Heart left ventricle (tissue), 16 donors: ENCODE measurements at regions not wholly inside any gene's neighbourhood (a gene's known extent, or its start where the extent isn't known, plus 50 kb on each side); places are given as distances from the start of the nearest gene placed in this dataset.

Experiments used
- ATAC-seq, 4 donors: fragments of 200-7000 bp; cut with Tn5 transposase; one replicate each; pipeline ENCODE4 v1.9.1; 2020 to 2022; ENCODE audit warnings: moderate library complexity in 4 of 4, mild to moderate bottlenecking in 3 of 4, moderate number of reproducible peaks in 1 of 4
- DNase-seq, 5 donors: peaks; one replicate each; pipeline ENCODE4 v3.0.0-alpha.2; 2020
- H3K27ac ChIP-seq, 12 donors: fragments of 200-600 bp; sonication (generic) in 4 of 12; one replicate each; pipeline versions ENCODE4 v1.5.0 to v1.8.0; 2016 to 2022; ENCODE audit warnings: mild to moderate bottlenecking in 2 of 12
- H3K27me3 ChIP-seq, 9 donors: fragments of 200-600 bp; sonication (generic) in 2 of 9; one replicate each; pipeline versions ENCODE4 v1.5.1 to v1.8.0; 2016 to 2022; ENCODE audit warnings: mild to moderate bottlenecking in 3 of 9
- H3K36me3 ChIP-seq, 9 donors: fragments of 200-600 bp; sonication (generic) in 2 of 9; one replicate each; pipeline versions ENCODE4 v1.5.0 to v1.8.0; 2018 to 2022; ENCODE audit warnings: mild to moderate bottlenecking in 2 of 9
- H3K4me1 ChIP-seq, 12 donors: fragments of 200-600 bp; sonication (generic) in 4 of 12; one replicate each; pipeline versions ENCODE4 v1.5.0 to v1.8.0; 2016 to 2022; ENCODE audit warnings: mild to moderate bottlenecking in 3 of 12
- H3K4me3 ChIP-seq, 12 donors: fragments of 200-600 bp; sonication (generic) in 4 of 12; one replicate each; pipeline versions ENCODE4 v1.5.0 to v1.8.0; 2017 to 2022; ENCODE audit warnings: mild to moderate bottlenecking in 9 of 12, moderate library complexity in 4 of 12
- H3K9me3 ChIP-seq, 12 donors: fragments of 200-600 bp; sonication (generic) in 4 of 12; one replicate each; pipeline versions ENCODE4 v1.5.0 to v1.8.0; 2016 to 2022; ENCODE audit warnings: mild to moderate bottlenecking in 1 of 12
- POLR2A ChIP-seq, 2 donors: fragments of 450-650 bp; IDR thresholded peaks; one replicate each; pipeline ENCODE4 v1.6.1; 2017; ENCODE audit warnings: antibody characterized with exemption in 2 of 2, mild to moderate bottlenecking in 2 of 2, moderate library complexity in 2 of 2
- WGBS, 4 donors: extraction: QIAGEN DNeasy Blood & Tissue Kit in 2 of 4; methylation state at CpG; one replicate each; pipeline versions ENCODE4 v1.1.5 to v1.1.7; 2013 to 2018; 5-methylcytosine and 5-hydroxymethylcytosine counted together
- intact Hi-C, 10 donors: fragments of 100-400 bp; cut with DNase I; formaldehyde crosslinking; loops; one replicate each; pipeline versions ENCODE4 v1.11.1 to v1.14.2; 2022
- TF ChIP-seq, protein P1 (sequence below), 12 donors: fragments of 200-600 bp; sonication (generic) in 4 of 12; IDR thresholded peaks; one replicate each; pipeline versions ENCODE4 v1.5.0 to v1.8.0; 2018 to 2022; ENCODE audit warnings: antibody characterized with exemption in 12 of 12, mild to moderate bottlenecking in 5 of 12
- donor health status: ischemic (EF 13 %, LVEDD 7.1; RV severe dilation, severe dysfunction).
- donor health status: healthy with polysubstance abuse.
- donor health status: DM: no; HTN: yes; CAD: no.
- donor health status: DM: no; HTN: no; CAD: no.
- donor health status: ischemic (EF 25% LVEDD 6.9; RV normal size, moderate dysfunction).
- donor health status: ischemic (EF 25% LVEDD 5.7; RV mildly dilated, moderate dysfunction).
- donor health status: healthy.
- donor health status: DM: yes; HTN: yes; CAD: no.
- donor health status: ischemic (EF 35%, LVEDD 5.7; RV mildly dilated, moderate dysfunction).
- donor health status: nonischemic (EF 11% LVEDD 7.7; RV severe dilation, severe dysfunction).
- donor health status: DM: yes; HTN: yes; CAD: no.
- donor health status: PGD.
- donor health status: ischemic (EF 29% LVEDD 5.4; RV normal size, mild dysfunction).
- donor health status: nonischemic (EF 23%, LVEDD 6.1; RV moderate dilation, normal function).

DNA sequence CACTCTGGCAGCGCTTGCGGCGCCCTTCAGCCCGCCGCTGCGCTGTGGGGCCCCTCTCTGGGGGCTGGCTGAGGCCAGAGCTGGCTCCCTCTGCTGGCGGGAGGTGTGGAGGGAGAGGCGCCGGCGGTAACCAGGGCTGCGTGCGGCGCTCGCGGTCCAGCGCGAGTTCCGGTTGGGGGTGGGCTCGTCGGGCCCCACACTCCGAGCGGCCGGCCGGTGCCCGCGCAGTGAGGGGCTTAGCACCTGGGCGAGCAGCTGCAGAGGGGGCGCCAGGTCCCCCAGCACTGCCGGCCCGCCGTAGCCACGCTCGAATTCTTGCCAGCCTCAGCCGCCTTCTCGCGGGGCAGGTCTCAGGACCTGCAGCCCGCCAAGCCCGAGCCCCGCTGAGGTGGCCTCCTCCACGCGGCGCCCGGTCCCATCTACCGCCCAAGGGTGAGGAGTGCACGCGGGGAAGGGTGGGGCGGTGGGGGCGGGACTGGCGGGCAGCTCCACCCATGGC lies 879.0 kb upstream of the SLITRK5 start:
- H3K36me3 ChIP-seq, result no peaks in the 10 kb centered on the region
- DNase-seq (no peak), ATAC-seq (no peak)
- peaks cover 0 to 25% (median 0%) of the 10 kb centered on the region in 12 donors for H3K9me3 ChIP-seq
- no peak overlapping the region for H3K27ac ChIP-seq
- 86 to 91% (median 90%) methylated on average over 14 to 49 of the region's 49 CpGs for WGBS, 4 donors
- H3K4me1 ChIP-seq, result no peaks in the 10 kb centered on the region
- H3K27me3 ChIP-seq, result no peaks in the 10 kb centered on the region
- intact Hi-C loops, result no loop called here
- TF ChIP-seq, protein P1, sequence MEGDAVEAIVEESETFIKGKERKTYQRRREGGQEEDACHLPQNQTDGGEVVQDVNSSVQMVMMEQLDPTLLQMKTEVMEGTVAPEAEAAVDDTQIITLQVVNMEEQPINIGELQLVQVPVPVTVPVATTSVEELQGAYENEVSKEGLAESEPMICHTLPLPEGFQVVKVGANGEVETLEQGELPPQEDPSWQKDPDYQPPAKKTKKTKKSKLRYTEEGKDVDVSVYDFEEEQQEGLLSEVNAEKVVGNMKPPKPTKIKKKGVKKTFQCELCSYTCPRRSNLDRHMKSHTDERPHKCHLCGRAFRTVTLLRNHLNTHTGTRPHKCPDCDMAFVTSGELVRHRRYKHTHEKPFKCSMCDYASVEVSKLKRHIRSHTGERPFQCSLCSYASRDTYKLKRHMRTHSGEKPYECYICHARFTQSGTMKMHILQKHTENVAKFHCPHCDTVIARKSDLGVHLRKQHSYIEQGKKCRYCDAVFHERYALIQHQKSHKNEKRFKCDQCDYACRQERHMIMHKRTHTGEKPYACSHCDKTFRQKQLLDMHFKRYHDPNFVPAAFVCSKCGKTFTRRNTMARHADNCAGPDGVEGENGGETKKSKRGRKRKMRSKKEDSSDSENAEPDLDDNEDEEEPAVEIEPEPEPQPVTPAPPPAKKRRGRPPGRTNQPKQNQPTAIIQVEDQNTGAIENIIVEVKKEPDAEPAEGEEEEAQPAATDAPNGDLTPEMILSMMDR (IDR thresholded peaks at IDR 0.05), result no peak
- no peak for TF ChIP-seq POLR2A (IDR thresholded peaks at IDR 0.05)
- no peak overlapping the region for H3K4me3 ChIP-seq

DNA sequence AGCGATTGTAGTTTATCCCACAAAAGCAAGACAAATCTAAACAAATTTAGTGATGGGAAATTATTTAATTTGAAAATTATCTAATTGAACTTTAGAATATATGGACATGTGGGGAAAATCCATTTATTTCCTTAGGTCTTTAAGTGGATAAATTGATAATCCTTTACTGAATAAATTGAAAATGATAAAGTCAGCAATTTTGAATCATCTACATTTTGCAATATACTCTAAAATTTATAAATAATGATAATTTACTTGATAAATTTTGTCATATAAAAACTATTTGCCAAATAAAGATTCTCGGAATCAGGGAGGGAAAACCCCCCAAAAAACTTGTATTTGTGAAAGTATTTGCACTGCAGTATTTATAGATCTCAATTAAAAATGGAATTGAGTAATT lies 875.3 kb upstream of the SLITRK5 start:
- no peaks in the 10 kb centered on the region for H3K36me3 ChIP-seq
- 66 to 74% (median 72%) methylated on average over 2 of the region's 2 CpGs for WGBS, 4 donors
- no peaks in the 10 kb centered on the region for H3K4me1 ChIP-seq
- H3K27ac ChIP-seq, result no peak overlapping the region
- peaks cover 0 to 17% (median 0%) of the 10 kb centered on the region in 12 donors for H3K9me3 ChIP-seq
- no peak for TF ChIP-seq POLR2A (IDR thresholded peaks at IDR 0.05)
- TF ChIP-seq, protein P1 (IDR thresholded peaks at IDR 0.05), result no peak
- ATAC-seq, result no peak
- H3K4me3 ChIP-seq, result no peak overlapping the region
- no peaks in the 10 kb centered on the region for H3K27me3 ChIP-seq
- DNase-seq, result no peak
- intact Hi-C loops, result no loop called here

DNA sequence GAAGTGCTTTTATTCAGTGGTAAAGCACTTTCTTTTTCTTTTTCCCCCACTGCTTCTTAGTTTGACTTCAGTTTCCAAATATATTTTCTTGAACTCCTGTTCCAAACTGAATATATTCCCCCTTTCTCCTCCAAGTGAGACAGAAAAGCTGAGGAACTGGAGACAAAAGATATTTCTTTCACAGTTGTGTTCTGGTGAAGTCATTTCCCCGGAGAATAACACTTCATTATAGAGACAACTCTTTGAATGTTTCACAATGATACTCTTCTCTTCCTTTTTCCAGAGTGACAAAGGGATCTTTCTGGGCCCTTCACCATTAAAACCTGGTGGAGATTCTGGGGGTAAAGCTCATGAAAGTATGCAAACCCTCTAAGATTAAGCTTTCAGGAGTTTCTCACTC lies 860.8 kb upstream of the SLITRK5 start:
- no peak for TF ChIP-seq POLR2A (IDR thresholded peaks at IDR 0.05)
- TF ChIP-seq, protein P1 (IDR thresholded peaks at IDR 0.05), result no peak
- Histone ChIP-seq H3K36me3 (no peaks in the 10 kb centered on the region), H3K4me3 (no peak overlapping the region), H3K4me1 (no peaks in the 10 kb centered on the region), H3K27me3 (no peaks in the 10 kb centered on the region), H3K9me3 (no peaks in the 10 kb centered on the region), H3K27ac (no peak overlapping the region)
- WGBS, 4 donors, result 53 to 71% (median 64%) methylated on average over 1 of the region's 1 CpG
- DNase-seq (no peak), ATAC-seq (no peak)
- intact Hi-C loops, result no loop called here

DNA sequence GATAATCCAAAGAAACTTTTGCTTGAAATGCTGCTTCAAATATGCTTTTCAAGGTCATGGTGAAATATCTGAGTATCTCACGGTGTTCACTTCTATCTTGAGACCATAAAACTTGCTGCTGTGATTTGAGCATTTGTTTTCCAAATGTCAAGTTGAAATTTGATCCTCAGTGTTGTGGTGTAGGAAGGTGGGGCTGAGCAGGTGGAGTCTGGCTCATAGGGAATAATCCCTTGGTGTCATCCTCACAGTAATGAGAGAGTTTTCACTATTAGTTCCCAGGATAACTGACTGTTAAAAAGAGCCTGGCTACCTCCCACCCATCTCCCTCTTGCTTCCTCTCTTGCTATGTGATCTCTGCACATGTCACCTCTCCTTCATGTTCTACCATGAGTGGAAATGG lies 858.0 kb upstream of the SLITRK5 start:
- H3K4me3 ChIP-seq, result no peak overlapping the region
- TF ChIP-seq POLR2A (IDR thresholded peaks at IDR 0.05), result no peak
- TF ChIP-seq, protein P1 (IDR thresholded peaks at IDR 0.05), result no peak
- H3K36me3 ChIP-seq, result no peaks in the 10 kb centered on the region
- intact Hi-C loops, result no loop called here
- H3K27me3 ChIP-seq, result no peaks in the 10 kb centered on the region
- no peaks in the 10 kb centered on the region for H3K9me3 ChIP-seq
- no peak for DNase-seq
- no peak overlapping the region for H3K27ac ChIP-seq
- 42 to 69% (median 52%) methylated on average over 1 of the region's 1 CpG for WGBS, 4 donors
- no peaks in the 10 kb centered on the region for H3K4me1 ChIP-seq
- ATAC-seq, result no peak
